ENCODE measurements at regions not wholly inside any gene's neighbourhood (a gene's known extent, or its start where the extent isn't known, plus 50 kb on each side); places are given as distances from the start of the nearest gene placed in this dataset.

- no peak for TF ChIP-seq CTCF (IDR thresholded peaks at IDR 0.05)
- no peak for TF ChIP-seq POLR2AphosphoS5 (IDR thresholded peaks at IDR 0.05)
- no peak for TF ChIP-seq POLR2A (IDR thresholded peaks at IDR 0.05)
Observed at GRCh38 chr7:155973451-155973997, 161.3 kb upstream of the SHH start.
